Right kidney (tissue), 1 donor: ENCODE measurements at regions not wholly inside any gene's neighbourhood (a gene's known extent, or its start where the extent isn't known, plus 50 kb on each side); places are given as distances from the start of the nearest gene placed in this dataset.

ENCODE experiments used
- DNase-seq: peaks from one replicate; pipeline ENCODE4 v3.0.0-alpha.2; 2016

DNA sequence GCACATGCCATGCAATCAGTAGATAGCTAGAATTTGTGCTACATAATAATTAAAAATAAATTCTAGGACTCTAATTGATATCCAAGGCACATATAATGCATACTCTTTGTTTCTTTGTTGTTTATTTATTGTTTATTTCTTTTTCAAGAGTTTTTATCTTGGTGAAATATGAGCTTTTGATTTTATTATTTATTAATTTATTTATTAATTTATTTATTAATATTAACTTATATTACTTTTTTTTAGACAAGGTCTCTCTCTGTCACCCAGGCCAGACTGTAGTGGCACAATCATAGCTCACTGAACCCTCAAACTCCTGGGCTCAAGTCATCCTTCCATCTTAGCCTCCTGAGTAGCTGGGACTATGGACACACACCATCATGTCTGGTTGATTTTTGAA lies 519.9 kb downstream of the HAO1 start:
- no peak for DNase-seq

DNA sequence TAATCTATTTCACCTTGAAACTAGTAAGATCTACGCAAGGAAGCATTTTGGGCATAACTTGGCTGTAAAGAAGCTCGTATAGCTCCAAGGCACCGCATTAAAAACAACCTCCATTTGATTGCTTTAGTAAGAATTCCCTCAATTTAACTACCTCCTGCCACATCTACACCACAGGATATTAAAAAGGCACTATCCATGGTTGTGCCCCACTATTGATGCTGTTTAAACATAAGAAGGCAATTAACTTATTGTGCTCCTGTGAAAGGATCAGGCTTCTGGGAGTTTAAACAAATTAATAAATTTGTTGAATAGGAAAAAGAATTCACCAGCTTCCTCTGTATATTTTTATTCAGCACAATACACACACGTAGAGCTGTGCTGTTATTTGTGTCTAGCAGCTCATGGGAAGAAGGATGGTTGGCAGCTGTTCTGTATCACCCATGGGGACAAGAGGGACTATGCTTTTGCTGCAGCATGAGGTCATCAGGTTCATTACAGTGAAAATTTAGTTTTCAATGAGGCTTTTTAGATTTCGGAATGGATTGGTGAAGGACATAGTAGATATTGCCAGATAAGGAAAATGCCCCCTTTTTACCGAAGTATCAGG lies 513.3 kb downstream of the HAO1 start:
- DNase-seq = no peak

DNA sequence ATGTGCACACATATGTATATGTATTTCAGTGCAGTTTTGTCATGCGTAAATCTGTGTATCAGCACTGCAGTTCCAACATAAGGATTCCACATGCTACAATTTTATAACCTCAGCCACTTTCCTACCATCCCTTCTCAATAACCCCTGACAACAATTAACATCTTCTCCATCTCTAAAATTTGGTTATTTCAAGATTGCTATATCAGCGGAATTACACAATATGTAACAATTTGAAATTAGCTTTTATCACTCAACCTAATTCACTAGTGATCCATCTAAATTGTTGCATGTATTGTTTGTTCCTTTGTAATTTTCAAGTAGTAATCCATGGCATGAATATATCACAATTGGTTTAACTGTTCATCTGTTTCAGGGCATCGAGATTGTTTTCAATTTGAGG lies 511.3 kb downstream of the HAO1 start:
- no peak for DNase-seq

GRCh38 chr20:7432612-7433011 lies 507.6 kb downstream of the HAO1 start:
- no peak for DNase-seq

- DNase-seq = no peak
Measured at GRCh38 chr20:7437311-7437710, 502.9 kb downstream of the HAO1 start.

- no peak for DNase-seq
Measured at GRCh38 chr20:7449269-7449668, 491.0 kb downstream of the HAO1 start.

- DNase-seq = no peak
Measured at GRCh38 chr20:7452890-7453289, 487.4 kb downstream of the HAO1 start.

DNA sequence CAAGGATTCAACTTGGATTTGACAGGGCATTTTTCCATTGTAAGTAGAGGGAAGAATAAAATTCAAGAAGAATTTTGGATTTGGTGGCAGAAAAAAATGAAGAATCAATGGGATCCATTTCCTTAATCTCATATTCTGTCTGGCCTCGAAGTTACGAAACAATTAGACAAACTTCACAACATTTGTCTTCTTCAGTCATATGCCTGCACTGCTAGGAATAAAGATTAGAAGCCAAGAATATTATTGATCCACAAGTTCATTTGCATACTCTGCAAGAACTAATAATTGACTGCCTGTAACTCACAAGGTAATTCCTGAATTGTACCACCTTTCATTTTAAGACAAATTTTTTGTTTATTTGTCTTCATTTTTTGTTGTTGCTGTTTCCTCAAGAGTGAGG lies 486.2 kb downstream of the HAO1 start:
- no peak for DNase-seq

GRCh38 chr20:7458459-7458858 lies 481.8 kb downstream of the HAO1 start:
- no peak for DNase-seq

GRCh38 chr20:7459083-7459482 lies 481.2 kb downstream of the HAO1 start:
- DNase-seq = no peak

GRCh38 chr20:7463290-7463689 lies 477.0 kb downstream of the HAO1 start:
- no peak for DNase-seq

DNA sequence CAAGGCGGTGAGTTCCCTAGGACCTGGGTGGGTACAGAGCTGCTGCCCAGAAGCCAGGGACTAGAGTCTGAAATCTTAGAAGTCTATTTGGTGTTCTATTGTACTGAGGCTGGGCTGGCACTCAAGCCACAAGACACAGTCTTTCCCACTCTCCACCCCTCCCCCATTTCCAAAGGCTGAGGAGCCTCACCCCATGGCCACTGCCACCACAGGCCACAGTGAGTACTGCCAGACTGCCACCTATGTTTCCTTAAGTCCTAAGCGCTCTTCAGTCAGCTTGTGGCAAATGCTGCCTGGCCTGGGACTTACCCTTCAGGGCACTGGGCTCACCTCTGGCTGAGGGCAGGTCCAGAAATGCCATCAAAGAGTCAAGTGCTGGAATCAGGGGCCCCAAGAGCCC lies 469.3 kb downstream of the HAO1 start:
- no peak for DNase-seq

- DNase-seq = no peak
Measured at GRCh38 chr20:7490288-7490687, 450.0 kb downstream of the HAO1 start.

GRCh38 chr20:7492257-7492656 lies 448.0 kb downstream of the HAO1 start:
- DNase-seq = no peak

GRCh38 chr20:7493311-7493710 lies 446.9 kb downstream of the HAO1 start:
- no peak for DNase-seq

GRCh38 chr20:7496394-7496991 lies 443.8 kb downstream of the HAO1 start:
- DNase-seq = no peak

DNA sequence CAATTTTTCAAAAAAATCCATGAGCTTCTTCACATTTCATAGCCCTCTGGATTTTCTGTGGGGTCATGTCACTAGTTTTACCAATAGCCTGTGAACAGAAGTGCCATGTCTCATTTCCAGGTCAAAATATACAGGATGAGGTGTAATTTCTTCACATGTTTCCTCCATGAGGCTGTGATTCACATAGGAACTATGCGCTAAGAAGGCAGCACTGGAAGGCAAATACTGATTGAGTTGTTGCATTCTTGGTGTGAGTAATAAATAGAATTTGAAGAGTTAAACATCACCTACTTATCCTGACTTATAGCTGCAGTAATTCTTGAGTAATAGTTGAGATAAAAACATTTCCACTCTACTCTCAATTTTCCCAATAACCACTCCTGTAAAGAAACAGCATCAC lies 442.3 kb downstream of the HAO1 start:
- no peak for DNase-seq

GRCh38 chr20:7499201-7499600 lies 441.1 kb downstream of the HAO1 start:
- DNase-seq = no peak

GRCh38 chr20:7500231-7500663 lies 440.0 kb downstream of the HAO1 start:
- DNase-seq = no peak

GRCh38 chr20:7503501-7503900 lies 436.8 kb downstream of the HAO1 start:
- DNase-seq = no peak

DNA sequence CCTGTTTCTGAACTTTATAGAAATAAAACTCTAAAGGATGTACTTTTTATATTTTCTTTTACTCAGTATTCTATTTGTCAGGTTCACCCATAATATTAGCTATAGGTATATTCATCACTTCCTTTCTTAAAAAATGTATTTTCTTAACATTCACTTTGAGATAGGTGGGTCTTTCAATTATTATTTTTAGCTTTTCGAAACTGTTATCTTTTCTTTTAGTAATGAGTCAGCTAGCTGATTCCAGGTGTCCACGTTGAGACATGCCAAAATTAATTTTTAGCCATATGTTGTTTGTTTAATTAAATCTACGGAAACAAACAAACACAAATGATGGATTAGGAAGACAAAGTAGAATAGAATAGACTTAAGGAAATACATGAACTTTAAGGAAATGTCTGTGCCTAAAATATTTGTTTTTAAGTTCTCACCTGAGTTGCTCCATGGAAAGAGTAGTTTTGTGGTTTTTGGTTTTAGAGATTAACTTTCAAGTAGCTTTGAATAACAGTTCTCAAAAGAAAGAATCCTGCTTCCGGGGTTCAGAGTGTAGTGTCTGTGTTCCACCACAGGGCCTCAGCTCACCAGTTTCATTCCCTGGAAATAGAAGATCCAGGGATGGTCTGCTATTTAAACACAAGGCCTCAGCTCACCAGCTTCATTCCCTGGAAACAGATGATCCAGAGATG lies 435.0 kb downstream of the HAO1 start:
- no peak for DNase-seq

- DNase-seq = no peak
Measured at GRCh38 chr20:7505835-7506221, 434.4 kb downstream of the HAO1 start.

DNA sequence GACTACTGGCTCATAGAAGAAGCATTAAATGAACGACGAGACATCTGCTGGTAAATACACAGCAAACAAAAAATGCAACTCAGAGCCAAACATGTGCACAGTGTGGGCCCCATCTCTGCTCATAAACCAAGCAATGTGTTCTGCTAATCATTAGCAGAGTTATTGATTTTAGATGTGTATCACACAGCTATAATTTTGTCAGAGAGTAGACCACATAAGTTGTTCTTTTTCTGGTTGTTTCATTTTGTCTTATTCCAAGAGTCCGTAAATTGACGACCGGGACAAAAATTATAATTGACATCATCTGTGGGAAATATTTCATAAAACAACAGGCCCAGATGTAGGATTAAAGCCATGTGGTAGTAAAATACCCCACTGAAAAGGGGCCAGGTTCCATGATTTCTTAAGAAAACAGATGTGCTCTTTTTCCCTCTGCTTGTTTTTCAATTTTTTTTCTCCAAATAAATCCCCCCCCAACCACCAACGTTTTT lies 423.6 kb downstream of the HAO1 start:
- peak; percentile 6 for DNase-seq

GRCh38 chr20:7520361-7520760 lies 419.9 kb downstream of the HAO1 start:
- DNase-seq = no peak
